Activated B cell treated with CpG ODN at 0.5 μM for 24 hours (primary cell): ENCODE measurements at regions not wholly inside any gene's neighbourhood (a gene's known extent, or its start where the extent isn't known, plus 50 kb on each side); places are given as distances from the start of the nearest gene placed in this dataset.

ENCODE experiments used
- ATAC-seq: fragments of 200-7000 bp; cut with Tn5 transposase; one replicate; pipeline ENCODE4 v1.10.0; 2021; ENCODE audit warnings: low read depth, mild to moderate bottlenecking, moderate library complexity
- CTCF ChIA-PET: fragments of 350-600 bp; sonication (Branson Sonifier 250); formaldehyde crosslinking; loops from one replicate; lab custom pipeline; 2021; ENCODE audit warnings: antibody characterized with exemption; lab: Charles Lee
- POLR2A ChIA-PET: fragments of 350-600 bp; sonication (Branson Sonifier 250); formaldehyde crosslinking; loops from one replicate; lab custom pipeline; 2021; ENCODE audit warnings: antibody characterized with exemption; lab: Charles Lee
- DNase-seq: peaks from one replicate; pipeline ENCODE4 v3.0.0; 2022
- H3K27ac Mint-ChIP-seq: one replicate; pipeline ENCODE4 v1.8.0; 2020; ENCODE audit warnings: mixed read lengths
- H3K27me3 Mint-ChIP-seq: one replicate; pipeline ENCODE4 v1.8.0; 2021; ENCODE audit warnings: mixed read lengths
- H3K36me3 Mint-ChIP-seq: one replicate; pipeline ENCODE4 v1.8.0; 2021; ENCODE audit warnings: low read depth, mixed read lengths
- H3K4me1 Mint-ChIP-seq: one replicate; pipeline ENCODE4 v1.8.0; 2021; ENCODE audit warnings: mixed read lengths
- H3K4me3 Mint-ChIP-seq: one replicate; pipeline ENCODE4 v1.8.0; 2020; ENCODE audit warnings: mild to moderate bottlenecking, mixed read lengths
- H3K9me3 Mint-ChIP-seq: one replicate; pipeline ENCODE4 v1.8.0; 2020; ENCODE audit warnings: mixed read lengths
- CTCF ChIP-seq: fragments of 200-600 bp; IDR thresholded peaks from one replicate; pipeline ENCODE4 v1.8.0; 2022; ENCODE audit warnings: antibody characterized with exemption, mild to moderate bottlenecking
- intact Hi-C: fragments of 100-400 bp; cut with micrococcal nuclease; formaldehyde crosslinking; loops from one replicate; pipeline ENCODE4 v1.15.1; 2024

GRCh38 chr10:113340282-113340681, 212.6 kb upstream of the HABP2 start:
- peaks cover 2% of the 10 kb centered on the region for H3K27me3 Mint-ChIP-seq
- ATAC-seq = no peak
- intact Hi-C loops = no loop called here
- no peaks in the 10 kb centered on the region for H3K4me1 Mint-ChIP-seq
- no peak overlapping the region for H3K27ac Mint-ChIP-seq
- H3K4me3 Mint-ChIP-seq = no peak overlapping the region
- H3K36me3 Mint-ChIP-seq = no peaks in the 10 kb centered on the region
- DNase-seq = no peak
- POLR2A ChIA-PET = no interaction called here
- CTCF ChIA-PET = no interaction called here
- no peak for TF ChIP-seq CTCF
- no peaks in the 10 kb centered on the region for H3K9me3 Mint-ChIP-seq

DNA sequence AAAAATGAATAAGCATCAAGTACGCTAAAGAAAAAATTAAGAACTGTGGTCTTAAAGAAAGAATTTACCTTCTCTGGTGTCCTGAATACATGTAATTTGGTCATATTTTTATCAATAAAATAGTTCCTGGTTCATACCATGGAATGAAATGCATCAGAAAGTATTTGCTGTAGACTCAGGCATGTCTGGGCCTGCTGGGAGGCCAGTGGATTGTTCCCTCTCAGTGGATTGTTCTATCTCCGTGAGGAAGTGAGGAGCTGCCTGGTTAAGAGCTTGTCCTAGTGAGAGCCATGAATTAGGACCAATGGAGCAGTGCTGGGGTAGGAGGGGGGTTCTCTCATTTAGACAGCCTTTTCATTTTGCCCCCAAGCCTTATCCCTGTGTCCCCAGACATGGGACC, 211.7 kb upstream of the HABP2 start:
- intact Hi-C loops = no loop called here
- no peaks in the 10 kb centered on the region for H3K4me1 Mint-ChIP-seq
- no peak for TF ChIP-seq CTCF
- peaks cover 2% of the 10 kb centered on the region for H3K27me3 Mint-ChIP-seq
- no peaks in the 10 kb centered on the region for H3K36me3 Mint-ChIP-seq
- no peak overlapping the region for H3K4me3 Mint-ChIP-seq
- ATAC-seq (no peak), DNase-seq (no peak)
- no peak overlapping the region for H3K27ac Mint-ChIP-seq
- ChIA-PET POLR2A (no interaction called here), CTCF (no interaction called here)
- H3K9me3 Mint-ChIP-seq = no peaks in the 10 kb centered on the region

DNA sequence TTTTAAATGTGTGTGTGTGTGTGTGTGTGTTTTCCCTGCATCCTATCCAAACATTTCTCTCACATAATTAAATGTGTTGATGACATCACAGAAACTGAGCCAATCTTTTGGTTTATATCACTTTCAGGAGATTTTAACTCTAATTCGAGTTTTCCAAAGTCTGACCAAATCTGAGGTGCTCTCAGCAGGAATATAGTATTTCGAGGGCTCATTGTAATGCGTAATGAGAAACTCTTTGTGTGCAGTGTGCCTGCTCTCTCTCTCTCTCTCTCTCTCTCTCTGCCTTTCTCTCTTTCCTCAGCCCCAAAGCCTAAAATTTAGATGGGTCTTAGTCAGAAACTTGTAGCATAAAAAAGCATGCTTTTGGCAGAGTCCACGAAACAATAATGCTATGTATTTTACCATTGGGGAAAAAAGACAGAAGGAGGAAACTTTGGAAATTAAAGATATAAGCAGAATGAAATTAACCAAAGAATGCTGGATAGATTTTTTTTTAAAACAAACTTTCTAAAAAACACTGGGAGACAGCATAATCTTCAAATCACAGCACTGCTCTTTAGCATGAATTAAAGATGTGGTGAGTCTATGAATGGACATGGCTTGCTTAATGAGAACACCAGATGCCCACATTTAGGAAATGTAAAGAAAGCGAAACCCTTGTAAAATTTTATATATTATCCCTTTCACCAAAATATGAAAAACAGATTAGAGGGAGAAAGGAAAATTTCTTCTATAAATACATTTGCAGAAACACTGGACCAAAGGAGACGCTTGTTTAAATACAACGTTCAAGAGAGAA, 206.8 kb upstream of the HABP2 start:
- Mint-ChIP-seq H3K36me3 (no peaks in the 10 kb centered on the region), H3K27ac (no peak overlapping the region), H3K9me3 (no peaks in the 10 kb centered on the region), H3K4me3 (no peak overlapping the region), H3K27me3 (peaks cover 2% of the 10 kb centered on the region), H3K4me1 (no peaks in the 10 kb centered on the region)
- no peak for ATAC-seq
- TF ChIP-seq CTCF = no peak
- POLR2A ChIA-PET = no interaction called here
- CTCF ChIA-PET = no interaction called here
- intact Hi-C loops = no loop called here
- no peak for DNase-seq

- no peak overlapping the region for H3K4me3 Mint-ChIP-seq
- intact Hi-C loops = no loop called here
- no peaks in the 10 kb centered on the region for H3K36me3 Mint-ChIP-seq
- no peaks in the 10 kb centered on the region for H3K4me1 Mint-ChIP-seq
- H3K9me3 Mint-ChIP-seq = no peaks in the 10 kb centered on the region
- ATAC-seq = no peak
- TF ChIP-seq CTCF = no peak
- H3K27me3 Mint-ChIP-seq = peaks cover 2% of the 10 kb centered on the region
- DNase-seq = no peak
- H3K27ac Mint-ChIP-seq = no peak overlapping the region
- ChIA-PET CTCF (no interaction called here), POLR2A (no interaction called here)
Observed at GRCh38 chr10:113347508-113347907, 205.3 kb upstream of the HABP2 start.

- Mint-ChIP-seq H3K4me1 (no peaks in the 10 kb centered on the region), H3K4me3 (no peak overlapping the region), H3K27me3 (no peaks in the 10 kb centered on the region), H3K9me3 (no peaks in the 10 kb centered on the region), H3K27ac (no peak overlapping the region), H3K36me3 (no peaks in the 10 kb centered on the region)
- CTCF ChIA-PET = no interaction called here
- intact Hi-C loops = no loop called here
- POLR2A ChIA-PET = no interaction called here
- ATAC-seq (no peak), DNase-seq (no peak)
- TF ChIP-seq CTCF = no peak
Observed at GRCh38 chr10:113348694-113349093, 204.2 kb upstream of the HABP2 start.
